A673 (cell line): ENCODE measurements at regions not wholly inside any gene's neighbourhood (a gene's known extent, or its start where the extent isn't known, plus 50 kb on each side); places are given as distances from the start of the nearest gene placed in this dataset.

ENCODE experiments used
- EZH2 ChIP-seq: fragments of 200-600 bp; sonication (generic); IDR thresholded peaks from 2 replicates; pipeline ENCODE4 v1.6.1; 2017; ENCODE audit warnings: borderline replicate concordance, low read depth, mild to moderate bottlenecking, mixed read lengths, antibody characterized with exemption, low read length; ENCODE audit not compliant: poor library complexity, severe bottlenecking
- TF ChIP-seq, protein P1 (sequence below): fragments of 300-800, 200-600 bp; sonication (generic); conservative IDR thresholded peaks from 2 replicates; pipeline ENCODE4 v1.5.1; 2017; ENCODE audit warnings: low read depth, mild to moderate bottlenecking, antibody characterized with exemption, low read length, moderate library complexity, mixed read lengths

DNA sequence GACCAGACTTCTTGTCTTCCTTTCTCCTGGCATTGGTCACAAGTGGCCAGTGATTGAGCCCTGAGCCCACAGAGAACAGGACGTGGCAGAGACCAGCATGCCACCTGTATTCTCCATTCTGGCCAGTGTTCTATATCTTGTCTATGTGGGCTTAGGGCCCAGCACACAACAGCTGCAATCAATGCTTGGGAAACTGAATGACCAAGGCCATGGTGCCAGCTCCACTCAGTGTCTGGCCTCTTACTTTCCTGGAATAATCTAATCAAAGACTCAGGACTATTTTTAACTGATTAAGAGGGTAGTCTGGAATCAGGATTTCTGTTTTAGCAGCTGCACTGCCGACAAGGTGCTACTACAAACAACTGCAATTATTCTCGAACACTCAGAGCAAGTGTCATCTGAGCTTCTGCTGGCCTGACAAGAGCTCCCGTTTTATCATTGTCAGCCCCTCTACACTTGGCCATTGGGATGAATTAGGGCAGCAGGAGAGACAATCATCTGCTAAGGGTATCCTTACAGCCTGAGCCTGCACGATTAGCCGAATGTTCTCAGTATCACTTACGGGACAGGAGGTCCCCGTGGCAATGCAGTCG, 74.4 kb upstream of the GRIK3 start:
- TF ChIP-seq, protein P1, sequence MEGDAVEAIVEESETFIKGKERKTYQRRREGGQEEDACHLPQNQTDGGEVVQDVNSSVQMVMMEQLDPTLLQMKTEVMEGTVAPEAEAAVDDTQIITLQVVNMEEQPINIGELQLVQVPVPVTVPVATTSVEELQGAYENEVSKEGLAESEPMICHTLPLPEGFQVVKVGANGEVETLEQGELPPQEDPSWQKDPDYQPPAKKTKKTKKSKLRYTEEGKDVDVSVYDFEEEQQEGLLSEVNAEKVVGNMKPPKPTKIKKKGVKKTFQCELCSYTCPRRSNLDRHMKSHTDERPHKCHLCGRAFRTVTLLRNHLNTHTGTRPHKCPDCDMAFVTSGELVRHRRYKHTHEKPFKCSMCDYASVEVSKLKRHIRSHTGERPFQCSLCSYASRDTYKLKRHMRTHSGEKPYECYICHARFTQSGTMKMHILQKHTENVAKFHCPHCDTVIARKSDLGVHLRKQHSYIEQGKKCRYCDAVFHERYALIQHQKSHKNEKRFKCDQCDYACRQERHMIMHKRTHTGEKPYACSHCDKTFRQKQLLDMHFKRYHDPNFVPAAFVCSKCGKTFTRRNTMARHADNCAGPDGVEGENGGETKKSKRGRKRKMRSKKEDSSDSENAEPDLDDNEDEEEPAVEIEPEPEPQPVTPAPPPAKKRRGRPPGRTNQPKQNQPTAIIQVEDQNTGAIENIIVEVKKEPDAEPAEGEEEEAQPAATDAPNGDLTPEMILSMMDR, result no peak
- no peak for TF ChIP-seq EZH2
